ENCODE measurements at regions not wholly inside any gene's neighbourhood (a gene's known extent, or its start where the extent isn't known, plus 50 kb on each side); places are given as distances from the start of the nearest gene placed in this dataset.

- H3K4me3 ChIP-seq (replicated peaks in 1 of 2; ENCODE audit: low read depth in 2 of 2, low read length in 2 of 2): no peak overlapping the region
- DNase-seq (ENCODE audit: low read depth in 2 of 2): no peak
- TF ChIP-seq, protein P1, sequence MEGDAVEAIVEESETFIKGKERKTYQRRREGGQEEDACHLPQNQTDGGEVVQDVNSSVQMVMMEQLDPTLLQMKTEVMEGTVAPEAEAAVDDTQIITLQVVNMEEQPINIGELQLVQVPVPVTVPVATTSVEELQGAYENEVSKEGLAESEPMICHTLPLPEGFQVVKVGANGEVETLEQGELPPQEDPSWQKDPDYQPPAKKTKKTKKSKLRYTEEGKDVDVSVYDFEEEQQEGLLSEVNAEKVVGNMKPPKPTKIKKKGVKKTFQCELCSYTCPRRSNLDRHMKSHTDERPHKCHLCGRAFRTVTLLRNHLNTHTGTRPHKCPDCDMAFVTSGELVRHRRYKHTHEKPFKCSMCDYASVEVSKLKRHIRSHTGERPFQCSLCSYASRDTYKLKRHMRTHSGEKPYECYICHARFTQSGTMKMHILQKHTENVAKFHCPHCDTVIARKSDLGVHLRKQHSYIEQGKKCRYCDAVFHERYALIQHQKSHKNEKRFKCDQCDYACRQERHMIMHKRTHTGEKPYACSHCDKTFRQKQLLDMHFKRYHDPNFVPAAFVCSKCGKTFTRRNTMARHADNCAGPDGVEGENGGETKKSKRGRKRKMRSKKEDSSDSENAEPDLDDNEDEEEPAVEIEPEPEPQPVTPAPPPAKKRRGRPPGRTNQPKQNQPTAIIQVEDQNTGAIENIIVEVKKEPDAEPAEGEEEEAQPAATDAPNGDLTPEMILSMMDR (IDR thresholded peaks at IDR 0.05; ENCODE audit: low read depth, low read length): no peak
Observed at GRCh38 chr6:6866656-6867403, 240.9 kb upstream of the RREB1 start.

- TF ChIP-seq, protein P1 (IDR thresholded peaks at IDR 0.05; ENCODE audit: low read depth, low read length): no peak
- no peak overlapping the region for H3K4me3 ChIP-seq (replicated peaks in 1 of 2; ENCODE audit: low read depth in 2 of 2, low read length in 2 of 2)
- no peak for DNase-seq (ENCODE audit: low read depth in 2 of 2)
Observed at GRCh38 chr6:6867404-6867799, 240.4 kb upstream of the RREB1 start.

GRCh38 chr6:6869094-6869493 lies 238.7 kb upstream of the RREB1 start:
- H3K4me3 ChIP-seq (replicated peaks in 1 of 2; ENCODE audit: low read depth in 2 of 2, low read length in 2 of 2): no peak overlapping the region
- no peak for DNase-seq (ENCODE audit: low read depth in 2 of 2)
- TF ChIP-seq, protein P1 (IDR thresholded peaks at IDR 0.05; ENCODE audit: low read depth, low read length): no peak

GRCh38 chr6:6870921-6871320 lies 236.8 kb upstream of the RREB1 start:
- no peak for DNase-seq (ENCODE audit: low read depth in 2 of 2)
- no peak overlapping the region for H3K4me3 ChIP-seq (replicated peaks in 1 of 2; ENCODE audit: low read depth in 2 of 2, low read length in 2 of 2)
- TF ChIP-seq, protein P1 (IDR thresholded peaks at IDR 0.05; ENCODE audit: low read depth, low read length): no peak

- DNase-seq (ENCODE audit: low read depth in 2 of 2): no peak
- no peak overlapping the region for H3K4me3 ChIP-seq (replicated peaks in 1 of 2; ENCODE audit: low read depth in 2 of 2, low read length in 2 of 2)
- TF ChIP-seq, protein P1 (IDR thresholded peaks at IDR 0.05; ENCODE audit: low read depth, low read length): no peak
Observed at GRCh38 chr6:6872459-6873344, 235.1 kb upstream of the RREB1 start.

DNA sequence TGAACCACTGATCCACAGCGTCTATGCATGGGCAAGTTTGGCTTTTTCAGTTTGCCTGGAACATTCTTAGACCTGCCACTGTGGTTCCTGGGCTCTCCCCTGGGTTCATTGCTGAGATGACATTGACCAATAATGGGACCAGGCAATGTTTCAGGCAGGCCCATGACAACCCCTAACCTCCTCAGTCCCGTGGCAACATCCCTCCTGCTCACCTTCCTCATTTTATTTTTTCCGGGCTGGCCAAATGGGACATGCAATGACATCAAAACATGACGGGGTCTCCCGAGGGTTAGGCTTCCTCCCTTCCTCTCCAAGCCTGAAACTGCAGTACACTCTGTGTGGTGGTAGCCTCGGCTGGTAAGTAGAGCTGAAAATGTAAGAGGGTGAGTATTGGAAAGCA lies 234.0 kb upstream of the RREB1 start:
- H3K4me3 ChIP-seq (replicated peaks in 1 of 2; ENCODE audit: low read depth in 2 of 2, low read length in 2 of 2): no peak overlapping the region
- no peak for DNase-seq (ENCODE audit: low read depth in 2 of 2)

More for the DNA sequence above, 234.0 kb upstream of the RREB1 start:
- TF ChIP-seq, protein P1 (IDR thresholded peaks at IDR 0.05; ENCODE audit: low read depth, low read length): no peak
